Fibroblast of pulmonary artery (primary cell): ENCODE measurements at regions not wholly inside any gene's neighbourhood (a gene's known extent, or its start where the extent isn't known, plus 50 kb on each side); places are given as distances from the start of the nearest gene placed in this dataset.

ENCODE experiments used
- DNase-seq: peaks from one replicate; pipeline ENCODE4 v3.0.0-alpha.2; 2010; ENCODE audit warnings: low read depth
- H3K4me3 ChIP-seq: replicated peaks from 2 replicates; pipeline ENCODE4 v1.5.1; 2011; ENCODE audit warnings: low read depth, mild to moderate bottlenecking, control low read depth, low read length, moderate library complexity
- CTCF ChIP-seq: IDR thresholded peaks from 2 replicates; pipeline ENCODE4 v1.5.1; 2011; ENCODE audit warnings: mild to moderate bottlenecking, control low read depth, low read length, inconsistent platforms; ENCODE audit errors: missing control alignments

- DNase-seq, result no peak
- H3K4me3 ChIP-seq, result no peak overlapping the region
- TF ChIP-seq CTCF, result no peak
Measured at GRCh38 chr2:239526038-239526437, 125.2 kb upstream of the HDAC4 start.

- DNase-seq, result no peak
- no peak overlapping the region for H3K4me3 ChIP-seq
- TF ChIP-seq CTCF, result no peak
Measured at GRCh38 chr2:239523954-239524330, 123.1 kb upstream of the HDAC4 start.

GRCh38 chr2:239523147-239523953 is 122.5 kb upstream of the HDAC4 start:
- DNase-seq, result no peak
- H3K4me3 ChIP-seq, result no peak overlapping the region
- TF ChIP-seq CTCF, result no peak

GRCh38 chr2:239522740-239523119 is 121.9 kb upstream of the HDAC4 start:
- no peak for DNase-seq
- TF ChIP-seq CTCF, result no peak
- H3K4me3 ChIP-seq, result no peak overlapping the region

GRCh38 chr2:239522002-239522739 is 121.4 kb upstream of the HDAC4 start:
- no peak for TF ChIP-seq CTCF
- DNase-seq, result no peak
- H3K4me3 ChIP-seq, result no peak overlapping the region

GRCh38 chr2:239521518-239521815 is 120.6 kb upstream of the HDAC4 start:
- no peak for TF ChIP-seq CTCF
- no peak overlapping the region for H3K4me3 ChIP-seq
- no peak for DNase-seq
